HG02938 (cell line): ENCODE measurements at regions not wholly inside any gene's neighbourhood (a gene's known extent, or its start where the extent isn't known, plus 50 kb on each side); places are given as distances from the start of the nearest gene placed in this dataset.
"Not testable (repeated sequence)": the region's sequence is repeated elsewhere in the genome, so short reads cannot be mapped to it uniquely, and the experiment has no call there.

Experiments
- ATAC-seq: cut with Tn5 transposase; IDR thresholded peaks from one replicate; pipeline ENCODE4 v1.9.1; 2021; ENCODE audit warnings: mild to moderate bottlenecking, moderate library complexity; ENCODE audit not compliant: unreplicated experiment

DNA sequence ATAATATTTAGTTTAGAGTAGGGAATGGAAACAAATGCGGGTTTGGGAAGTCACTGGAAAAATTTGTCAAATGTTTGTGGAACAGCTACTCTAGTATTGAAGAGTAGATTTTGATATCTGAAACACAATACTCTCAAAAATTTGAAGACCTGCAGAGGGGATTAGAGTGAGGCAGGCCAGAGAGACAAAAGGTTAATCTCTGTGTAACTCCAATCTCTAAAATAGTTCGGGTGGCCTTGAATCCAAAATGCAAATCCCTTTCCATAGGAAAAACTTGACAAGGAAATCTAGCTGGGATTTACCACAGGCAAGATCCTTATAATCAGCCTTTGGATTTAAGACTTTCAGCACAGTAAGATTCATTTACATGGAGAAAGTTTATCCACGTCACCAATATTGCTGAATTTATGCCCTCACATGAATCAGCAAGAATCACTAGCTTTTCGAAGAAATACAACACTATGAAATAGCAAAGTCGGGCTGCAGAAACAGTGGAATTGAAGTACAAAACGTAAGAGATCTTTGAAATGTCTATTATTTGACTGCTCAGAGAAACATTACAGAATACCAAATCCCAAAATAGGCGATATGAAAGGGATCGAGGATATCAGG is 423.7 kb upstream of the ZNF804A start:
- ATAC-seq: no peak

DNA sequence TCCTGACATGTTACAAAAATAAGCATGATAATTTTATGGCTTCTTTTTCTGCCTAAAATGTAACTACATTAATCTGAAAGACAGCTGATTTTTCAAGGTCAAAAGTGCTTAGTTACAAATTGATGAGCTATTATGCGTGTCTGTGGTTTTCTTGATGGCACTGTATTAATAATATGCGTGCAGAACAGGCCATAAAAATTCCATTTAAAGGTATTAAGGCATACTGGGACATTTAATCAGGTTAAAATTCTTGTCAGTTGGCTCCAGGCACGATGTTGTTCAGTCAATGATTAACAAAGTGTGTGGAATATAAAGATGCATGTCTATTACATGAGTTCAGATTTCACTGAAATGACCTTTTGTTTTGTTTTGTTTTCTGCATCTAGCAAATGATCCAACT is 420.1 kb upstream of the ZNF804A start:
- no peak for ATAC-seq

DNA sequence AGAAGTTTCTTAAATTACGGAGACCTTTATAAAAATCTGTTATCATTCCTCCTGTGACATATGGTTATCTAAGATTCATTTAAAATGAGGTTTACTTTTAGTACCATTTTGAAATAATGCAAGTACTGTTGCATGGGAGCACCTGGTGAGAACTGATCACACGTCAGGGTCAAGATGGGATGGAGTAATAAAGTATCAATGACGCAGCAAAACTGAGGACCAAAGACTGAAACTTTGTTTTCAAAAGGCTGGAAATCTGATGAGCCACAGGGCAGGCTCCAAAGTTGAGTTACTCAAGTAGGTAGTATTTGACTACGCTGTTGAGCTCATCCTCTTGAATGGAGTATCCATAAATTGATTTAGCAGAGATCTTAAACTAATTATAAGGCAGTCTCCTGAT is 411.9 kb upstream of the ZNF804A start:
- ATAC-seq: no peak

DNA sequence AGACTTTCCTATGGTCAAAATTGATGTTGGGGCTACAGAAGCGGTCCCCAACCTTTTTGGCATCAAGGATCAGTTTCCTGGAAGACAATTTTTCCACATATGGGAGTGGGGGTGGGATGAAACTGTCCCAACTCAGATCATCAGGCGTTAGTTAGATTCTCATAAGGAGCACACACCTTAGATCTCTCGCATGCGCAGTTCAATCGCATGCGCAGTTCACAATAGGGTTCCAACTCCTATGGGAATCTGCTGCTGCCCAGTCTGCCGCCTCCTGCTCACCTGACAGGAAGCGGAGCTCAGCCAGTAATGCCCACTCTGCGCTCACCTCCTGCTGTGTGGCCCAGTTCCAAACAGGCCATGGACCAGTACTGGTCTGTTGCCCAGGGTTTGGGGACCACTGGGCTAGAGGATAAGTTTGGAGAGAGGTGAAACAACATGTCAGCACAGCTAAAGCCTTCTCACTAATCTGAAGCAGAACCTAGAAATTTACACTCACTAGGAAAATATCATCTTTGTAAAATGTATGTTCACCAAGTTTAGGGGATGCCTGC is 410.8 kb upstream of the ZNF804A start:
- ATAC-seq: no peak

DNA sequence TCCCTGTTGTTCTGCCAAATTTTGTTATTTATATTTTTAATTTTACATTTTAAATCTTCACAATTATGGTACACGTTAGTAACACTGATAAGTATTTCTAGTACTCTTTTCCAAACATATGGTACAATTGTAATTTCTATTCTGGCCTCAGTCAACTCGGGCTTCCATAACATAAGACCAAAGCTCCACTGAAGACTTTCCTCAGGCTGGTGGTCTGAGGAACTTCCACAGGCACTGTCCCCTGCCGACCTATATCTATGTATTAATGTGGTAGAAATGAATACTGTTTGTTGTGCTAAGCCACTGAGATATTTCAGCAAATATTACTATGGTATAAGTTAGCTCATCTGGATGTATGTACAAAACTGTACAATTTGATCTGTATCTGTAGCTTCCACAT is 407.6 kb upstream of the ZNF804A start:
- ATAC-seq: no peak

DNA sequence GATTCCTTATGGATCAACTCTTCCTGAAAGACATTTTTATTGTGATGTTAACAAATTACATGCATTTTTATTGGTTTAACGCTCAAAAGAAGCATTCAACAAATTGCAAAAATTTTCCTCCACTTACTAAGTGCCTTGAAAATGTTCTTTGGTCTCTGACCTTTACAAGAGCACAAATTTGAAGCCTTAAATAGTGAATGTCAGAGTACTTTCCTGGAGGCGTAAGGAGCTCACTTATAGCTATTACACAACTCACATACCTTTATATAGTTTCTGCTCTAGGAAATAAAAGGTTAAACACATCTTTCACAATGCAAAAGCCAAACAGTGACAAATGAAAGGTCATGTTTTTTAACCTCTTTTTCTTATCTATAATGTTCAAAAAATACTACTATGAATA is 405.7 kb upstream of the ZNF804A start:
- ATAC-seq: no peak

DNA sequence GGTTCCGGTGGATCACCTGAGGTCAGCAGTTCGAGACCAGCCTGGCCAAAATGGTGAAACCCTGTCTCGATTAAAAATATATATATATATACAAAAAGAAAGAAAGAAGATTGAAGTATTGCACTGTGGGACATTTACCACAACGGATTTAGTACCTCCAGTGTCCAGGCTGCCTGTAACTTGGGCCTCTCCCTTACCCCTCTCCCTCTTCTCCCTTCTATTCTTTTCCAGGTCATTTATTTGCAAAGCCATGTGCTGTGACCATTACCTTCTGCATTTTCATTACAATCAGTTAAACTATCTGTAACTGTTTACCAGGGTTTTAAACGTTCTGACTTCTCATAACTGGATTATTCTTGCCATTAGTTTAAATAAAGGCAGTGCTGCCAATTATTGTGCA is 400.9 kb upstream of the ZNF804A start:
- no peak for ATAC-seq

DNA sequence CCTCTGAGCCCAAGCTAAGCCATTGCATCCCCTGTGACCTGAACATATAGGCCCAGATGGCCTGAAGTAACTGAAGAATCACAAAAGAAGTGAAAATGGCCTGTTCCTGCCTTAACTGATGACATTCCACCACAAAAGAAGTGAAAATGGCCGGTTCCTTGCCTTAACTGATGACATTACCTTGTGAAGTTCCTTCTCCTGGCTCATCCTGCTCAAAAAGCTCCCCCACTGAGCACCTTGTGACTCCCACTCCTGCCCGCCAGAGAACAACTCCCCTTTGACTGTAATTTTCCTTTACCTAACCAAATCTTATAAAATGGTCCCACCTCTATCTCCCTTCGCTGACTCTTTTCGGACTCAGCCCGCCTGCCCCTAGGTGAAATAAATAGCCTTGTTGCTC is 399.5 kb upstream of the ZNF804A start:
- ATAC-seq: not testable (repeated sequence)

DNA sequence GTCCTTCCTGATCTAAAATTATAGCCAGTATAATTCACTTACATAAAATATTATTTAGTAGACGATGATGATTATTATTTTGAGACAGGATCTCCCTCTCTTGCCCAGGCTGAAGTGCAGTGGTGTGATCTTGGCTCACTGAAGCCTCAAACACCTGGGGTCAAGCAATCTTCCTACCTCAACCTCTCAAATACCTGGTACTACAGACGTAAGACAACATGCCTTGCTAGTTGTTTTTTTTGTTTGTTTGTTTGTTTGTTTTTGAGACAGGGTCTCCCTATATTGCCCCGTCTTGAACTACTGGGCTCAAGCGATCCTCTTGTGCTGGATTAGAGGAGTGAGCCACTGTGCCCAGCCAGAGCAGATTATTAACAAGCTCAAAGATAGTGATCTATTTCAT is 399.1 kb upstream of the ZNF804A start:
- no peak for ATAC-seq

DNA sequence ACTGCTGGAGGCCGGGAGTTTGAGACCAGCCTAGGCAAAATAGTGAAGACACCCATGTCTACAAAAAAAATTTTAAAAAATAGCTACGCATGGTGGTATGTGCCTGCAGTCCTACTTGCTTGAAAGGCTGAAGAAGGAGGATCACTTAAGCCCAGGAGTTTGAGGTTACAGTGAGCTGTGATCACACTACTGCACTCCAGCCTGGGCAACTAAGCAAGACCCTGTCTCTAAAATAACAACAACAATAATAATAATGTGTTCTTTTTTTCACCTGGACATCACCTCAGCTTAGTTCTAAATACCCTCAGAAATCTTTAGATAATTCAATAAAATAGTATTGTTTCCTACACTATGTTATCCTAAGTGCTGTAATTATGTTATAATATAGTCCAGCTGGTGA is 397.1 kb upstream of the ZNF804A start:
- no peak for ATAC-seq

DNA sequence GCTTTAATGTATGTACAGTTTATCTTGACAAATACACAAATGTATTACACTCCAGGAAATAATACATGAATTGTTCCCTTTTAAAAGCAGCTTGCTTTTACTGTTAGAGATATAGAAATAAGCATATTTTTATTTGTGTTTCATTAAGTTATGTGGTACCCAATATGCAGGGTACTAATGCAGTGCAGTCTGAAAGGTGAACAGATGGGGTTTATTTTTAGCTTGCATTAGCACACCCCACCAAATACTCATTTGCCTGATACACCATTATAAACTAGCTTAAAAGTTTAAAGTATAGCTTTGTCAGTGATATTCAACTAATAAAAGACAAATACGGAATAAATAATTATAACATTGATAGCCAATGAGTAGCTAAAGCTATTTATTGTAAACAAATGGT is 394.7 kb upstream of the ZNF804A start:
- no peak for ATAC-seq

DNA sequence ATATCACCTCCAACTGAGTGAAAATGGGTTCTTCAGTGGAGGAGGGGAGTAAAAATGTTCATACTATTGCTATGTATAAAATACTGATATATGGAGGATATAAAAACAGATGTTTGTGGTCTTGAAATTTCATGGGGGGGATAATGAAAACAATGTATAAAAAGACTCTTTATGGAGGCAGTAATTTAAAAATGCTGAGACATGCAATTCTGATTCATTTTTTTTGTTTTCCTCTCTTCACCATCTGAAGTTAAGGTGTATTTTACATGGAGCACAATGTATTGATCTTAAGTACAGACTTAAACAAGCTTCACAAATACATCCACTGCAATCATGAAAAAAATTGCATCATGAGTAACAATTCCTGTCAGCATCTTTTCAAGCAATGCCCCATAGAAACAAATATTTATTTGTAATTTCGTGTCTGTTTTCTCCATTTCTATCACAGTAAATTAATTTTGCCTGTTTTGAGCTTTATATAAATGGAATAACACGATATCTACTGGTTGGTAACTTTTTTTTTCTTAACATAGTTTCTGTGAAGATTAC is 393.2 kb upstream of the ZNF804A start:
- no peak for ATAC-seq

DNA sequence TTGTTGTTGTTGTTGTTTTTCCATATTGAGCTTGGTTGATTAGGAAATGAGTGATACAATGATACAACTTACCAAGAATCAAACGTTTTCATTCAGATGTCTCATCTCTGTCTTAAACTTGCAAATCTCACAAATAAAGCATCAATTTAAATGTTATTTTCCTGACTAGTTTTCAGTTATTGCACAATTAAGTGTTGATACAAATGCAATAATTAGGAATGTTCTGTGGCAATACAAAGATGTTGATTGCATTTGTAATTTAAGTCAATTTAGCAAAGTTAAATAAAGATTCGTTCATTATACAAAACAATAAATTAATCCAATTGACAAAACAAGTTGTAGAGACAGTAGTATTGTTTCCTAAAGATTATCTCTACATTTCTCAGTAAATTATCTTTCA is 392.3 kb upstream of the ZNF804A start:
- ATAC-seq: no peak

DNA sequence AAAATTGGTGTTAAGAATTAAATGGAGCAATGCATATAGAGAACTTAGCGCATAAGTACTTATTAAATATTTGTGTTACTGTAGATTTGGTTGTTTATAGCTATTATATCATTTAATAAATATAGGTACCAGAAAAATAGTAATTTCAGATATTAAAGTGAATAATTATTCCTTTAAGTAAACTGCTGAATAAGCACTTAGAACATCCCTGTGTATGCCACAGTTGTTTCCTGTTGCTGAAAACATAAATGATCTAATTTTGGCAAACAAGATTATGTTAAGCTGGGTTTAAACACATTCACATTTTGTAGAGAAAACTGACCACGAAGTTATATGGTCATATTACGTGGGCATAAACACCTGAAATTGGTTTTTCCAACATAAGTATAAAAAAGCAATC is 388.0 kb upstream of the ZNF804A start:
- ATAC-seq: no peak

DNA sequence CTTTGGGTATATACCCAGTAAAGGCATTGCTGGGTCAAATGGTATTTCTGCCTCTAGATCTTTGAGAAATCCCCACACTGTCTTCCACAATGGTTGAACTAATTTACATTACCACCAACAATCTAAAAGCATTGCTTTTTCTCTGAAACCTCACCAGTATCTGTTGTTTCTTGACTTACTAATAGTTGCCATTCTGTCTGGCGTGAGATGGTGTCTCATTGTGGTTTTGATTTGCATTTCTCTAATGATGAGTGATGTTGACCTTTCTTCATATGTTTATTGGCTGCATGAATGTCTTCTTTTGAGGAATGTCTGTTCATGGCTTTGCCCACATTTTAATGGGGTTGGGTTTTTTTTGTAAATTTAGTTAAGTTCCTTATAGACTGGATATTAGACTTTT is 382.6 kb upstream of the ZNF804A start:
- no peak for ATAC-seq

DNA sequence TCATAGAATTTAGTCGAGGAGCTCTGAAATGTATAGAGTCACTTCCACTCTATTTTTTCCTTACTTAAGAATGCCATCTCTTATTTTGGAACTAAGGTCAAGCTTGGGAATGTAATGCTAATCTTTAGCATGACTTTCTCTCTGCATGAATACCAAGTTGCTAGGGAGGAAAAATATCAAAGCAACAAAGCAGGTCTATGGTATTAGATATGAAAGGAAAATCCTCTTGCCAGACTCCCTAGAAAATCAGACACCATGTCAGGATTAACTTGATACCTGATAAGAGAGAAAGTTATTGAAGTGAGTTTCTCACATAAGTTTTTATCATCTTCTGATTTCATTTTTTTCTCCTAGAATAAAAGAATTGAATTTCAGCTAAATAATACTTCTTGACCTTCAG is 341.7 kb upstream of the ZNF804A start:
- no peak for ATAC-seq

DNA sequence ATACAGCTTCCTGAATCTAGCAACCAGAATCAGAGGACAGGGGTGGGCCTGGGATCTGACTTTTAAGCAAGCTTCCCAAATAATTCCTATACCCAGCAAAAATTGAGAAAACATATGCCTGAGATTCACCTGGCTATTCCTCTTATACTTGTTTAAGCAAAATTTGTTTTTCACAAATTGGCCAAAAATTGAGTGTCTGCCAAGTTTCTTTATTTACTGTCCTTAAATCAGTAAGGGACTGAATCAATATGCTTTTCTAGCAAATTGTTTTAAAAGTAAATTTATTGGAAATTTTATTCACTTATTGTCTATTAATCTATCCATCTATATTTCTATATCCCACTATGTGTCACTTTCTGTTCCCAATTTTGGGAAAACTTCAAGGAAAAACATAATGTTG is 337.0 kb upstream of the ZNF804A start:
- ATAC-seq: no peak

DNA sequence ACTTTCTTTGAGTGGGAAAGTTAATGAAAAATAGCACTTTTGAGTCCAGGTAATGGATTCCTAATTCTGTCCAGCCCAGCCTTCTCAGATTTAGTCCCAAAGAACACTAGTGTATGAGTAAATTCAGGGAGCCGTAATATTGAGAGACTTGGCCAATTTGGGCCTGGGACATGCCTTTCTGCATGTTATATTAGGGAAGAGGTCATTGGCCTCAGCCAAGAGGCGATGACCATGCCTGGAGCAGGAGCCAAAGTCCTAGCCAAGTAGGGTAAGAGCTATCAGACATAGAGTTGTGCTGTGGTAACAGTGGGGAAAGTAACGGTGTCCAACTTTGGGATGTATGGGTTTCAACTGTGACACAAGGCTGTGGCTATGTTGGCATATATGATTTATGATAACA is 336.5 kb upstream of the ZNF804A start:
- ATAC-seq: no peak

DNA sequence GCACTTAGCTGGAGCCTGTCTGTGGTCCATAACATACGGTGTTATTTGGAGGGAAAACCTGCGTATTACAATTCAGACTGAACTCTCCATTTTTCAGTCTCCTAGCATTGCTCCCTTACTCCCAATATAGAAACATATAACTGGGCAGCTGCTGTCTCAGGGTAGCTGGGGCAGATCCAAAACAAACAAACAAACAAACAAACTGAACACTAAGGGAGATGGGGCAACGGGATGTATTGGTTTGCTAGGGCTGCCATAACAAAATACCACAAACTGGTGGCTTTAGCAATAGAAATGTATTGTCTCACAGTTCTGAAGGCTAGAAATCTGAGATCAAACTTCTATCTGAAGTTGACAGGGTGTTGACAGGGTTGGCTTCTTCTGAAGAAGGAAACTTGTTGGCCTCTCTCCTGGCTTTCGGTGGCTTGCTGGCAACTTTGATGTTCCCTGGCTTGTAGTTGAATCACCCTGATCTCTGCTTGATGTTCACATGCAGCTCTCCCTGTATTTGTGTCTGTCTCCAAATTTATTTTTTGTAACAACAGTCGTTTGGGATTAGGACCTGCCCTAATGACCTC is 329.3 kb upstream of the ZNF804A start:
- no peak for ATAC-seq

DNA sequence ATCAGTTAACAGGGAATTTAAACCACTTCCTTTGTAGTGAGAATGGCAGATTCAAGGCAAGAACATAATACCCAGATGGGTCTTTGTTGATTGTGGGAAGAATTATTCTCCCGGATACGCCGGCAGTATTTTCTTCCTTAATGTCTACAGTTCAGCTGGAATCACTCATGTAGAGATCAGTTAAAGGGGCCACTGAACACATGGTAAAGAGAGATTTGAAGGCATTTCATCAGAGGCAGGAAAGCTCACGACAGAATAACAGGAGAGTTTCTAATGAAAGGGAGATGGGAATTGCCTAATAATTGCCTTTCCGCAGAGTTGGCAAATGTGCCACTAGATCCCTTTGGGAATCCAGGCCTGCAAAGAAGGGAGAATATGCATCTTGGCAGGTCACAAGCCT is 327.7 kb upstream of the ZNF804A start:
- ATAC-seq: no peak

DNA sequence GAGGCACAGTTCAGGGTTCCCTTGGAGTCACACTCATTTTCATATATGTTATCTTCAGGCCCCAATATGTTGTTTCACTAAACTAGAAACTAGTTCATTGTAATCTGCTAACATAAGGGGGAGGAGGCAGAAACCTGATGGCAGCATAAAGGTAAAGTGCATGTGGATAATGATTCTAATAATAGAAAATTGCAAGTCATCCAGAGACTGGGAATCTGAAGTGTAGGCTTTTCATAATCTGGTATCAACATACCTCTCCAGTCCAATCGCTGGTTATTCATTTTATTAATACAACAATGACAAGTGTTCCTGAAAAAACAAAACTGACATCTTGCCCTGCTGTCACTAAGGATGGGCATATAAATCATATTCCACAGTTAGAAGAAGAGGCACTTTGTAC is 326.3 kb upstream of the ZNF804A start:
- no peak for ATAC-seq

DNA sequence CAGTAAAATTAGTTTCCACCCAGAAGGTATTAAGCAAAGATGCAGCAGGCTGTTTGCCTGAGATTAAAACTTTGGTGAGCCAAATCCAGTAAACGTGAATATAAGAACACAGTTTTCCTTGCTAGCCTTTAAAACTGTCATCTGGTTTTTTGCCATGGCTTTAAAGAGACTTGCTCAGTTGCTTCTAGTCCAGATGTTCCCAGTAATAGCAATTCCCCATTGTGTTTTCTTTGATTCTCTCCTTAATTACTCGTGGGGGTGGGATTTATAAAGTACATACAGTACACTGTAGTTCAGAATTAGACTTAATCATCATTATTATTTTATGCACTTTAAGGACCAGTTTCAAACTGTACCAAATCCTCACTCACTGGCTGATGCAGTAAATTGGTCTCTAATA is 303.5 kb upstream of the ZNF804A start:
- ATAC-seq: no peak

DNA sequence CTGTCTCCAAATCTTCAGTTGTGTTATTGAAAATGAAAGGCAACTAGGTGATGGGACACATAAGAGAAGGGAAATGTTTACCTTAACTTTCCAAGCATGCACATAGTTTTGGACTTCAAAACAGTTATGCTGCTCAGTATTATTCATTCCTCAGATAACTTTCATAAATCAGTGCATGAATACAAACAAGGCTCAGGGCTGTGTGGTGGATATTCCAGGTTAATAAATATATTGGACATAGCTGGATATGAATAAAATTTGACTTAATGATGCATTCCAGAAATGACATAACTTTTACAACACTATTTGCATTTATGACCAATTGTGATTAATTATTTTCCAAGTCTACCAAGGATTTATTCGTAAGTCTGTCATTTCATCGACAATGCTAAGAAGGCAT is 301.2 kb upstream of the ZNF804A start:
- no peak for ATAC-seq
